Osteocyte (in vitro differentiated cells): ENCODE measurements at regions not wholly inside any gene's neighbourhood (a gene's known extent, or its start where the extent isn't known, plus 50 kb on each side); places are given as distances from the start of the nearest gene placed in this dataset.

Experiments used
- DNase-seq: peaks from one replicate; pipeline ENCODE4 v3.0.0; 2021; ENCODE audit warnings: mixed read lengths; ENCODE audit not compliant: unreplicated experiment; ENCODE audit errors: extremely low spot score
- H3K27ac Mint-ChIP-seq: one replicate; pipeline ENCODE4 v1.8.0; 2021; ENCODE audit warnings: mild to moderate bottlenecking, mixed read lengths; ENCODE audit not compliant: unreplicated experiment
- H3K27me3 Mint-ChIP-seq: one replicate; pipeline ENCODE4 v1.8.0; 2021; ENCODE audit warnings: mixed read lengths; ENCODE audit not compliant: unreplicated experiment
- H3K36me3 Mint-ChIP-seq: one replicate; pipeline ENCODE4 v1.8.0; 2021; ENCODE audit warnings: mixed read lengths; ENCODE audit not compliant: unreplicated experiment
- H3K4me1 Mint-ChIP-seq: one replicate; pipeline ENCODE4 v1.8.0; 2021; ENCODE audit warnings: mixed read lengths; ENCODE audit not compliant: unreplicated experiment
- H3K4me3 Mint-ChIP-seq: one replicate; pipeline ENCODE4 v1.8.0; 2021; ENCODE audit warnings: mild to moderate bottlenecking, moderate library complexity, mixed read lengths; ENCODE audit not compliant: unreplicated experiment
- H3K9me3 Mint-ChIP-seq: one replicate; pipeline ENCODE4 v1.8.0; 2021; ENCODE audit warnings: mixed read lengths; ENCODE audit not compliant: unreplicated experiment
- TF ChIP-seq, protein P1 (sequence below): fragments of 200-600 bp; sonication (generic); IDR thresholded peaks from 2 replicates; pipeline ENCODE4 v1.5.0; 2021; ENCODE audit warnings: antibody characterized with exemption, mild to moderate bottlenecking, moderate library complexity

DNA sequence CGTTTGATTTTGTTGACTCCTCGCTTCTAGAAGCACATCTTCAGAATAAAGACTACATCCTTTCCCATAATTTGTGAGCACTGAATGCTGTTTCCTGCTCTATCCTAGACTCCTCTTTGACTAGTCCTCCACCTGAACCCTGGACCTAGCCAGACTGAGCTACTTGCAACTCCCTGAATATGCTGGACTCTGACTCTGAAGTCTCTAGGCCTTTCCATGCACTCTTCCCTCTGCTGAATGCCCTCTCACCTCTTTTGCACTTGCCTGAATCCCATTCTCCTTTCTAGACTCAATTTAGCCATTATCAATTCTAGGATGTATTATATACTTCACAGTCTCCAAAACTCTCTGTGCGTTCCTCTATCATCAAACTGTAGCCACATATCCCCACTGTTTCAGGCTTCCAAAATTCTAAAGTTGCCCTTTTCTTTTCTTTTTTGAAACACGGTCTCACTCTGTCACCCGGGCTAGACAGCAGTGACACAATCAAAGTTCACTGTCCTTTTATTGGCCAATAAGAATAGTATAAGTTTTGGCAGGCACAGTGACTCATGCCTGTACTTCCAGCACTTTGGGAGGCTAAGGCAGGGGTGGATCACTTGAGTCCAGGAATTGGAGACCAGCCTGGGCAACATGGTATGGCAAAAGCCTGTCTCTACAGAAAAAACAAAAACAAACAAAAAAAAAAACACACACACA is 127.0 kb downstream of the LTN1 start:
- H3K27me3 Mint-ChIP-seq: no peaks in the 10 kb centered on the region
- H3K9me3 Mint-ChIP-seq: no peaks in the 10 kb centered on the region
- TF ChIP-seq, protein P1, sequence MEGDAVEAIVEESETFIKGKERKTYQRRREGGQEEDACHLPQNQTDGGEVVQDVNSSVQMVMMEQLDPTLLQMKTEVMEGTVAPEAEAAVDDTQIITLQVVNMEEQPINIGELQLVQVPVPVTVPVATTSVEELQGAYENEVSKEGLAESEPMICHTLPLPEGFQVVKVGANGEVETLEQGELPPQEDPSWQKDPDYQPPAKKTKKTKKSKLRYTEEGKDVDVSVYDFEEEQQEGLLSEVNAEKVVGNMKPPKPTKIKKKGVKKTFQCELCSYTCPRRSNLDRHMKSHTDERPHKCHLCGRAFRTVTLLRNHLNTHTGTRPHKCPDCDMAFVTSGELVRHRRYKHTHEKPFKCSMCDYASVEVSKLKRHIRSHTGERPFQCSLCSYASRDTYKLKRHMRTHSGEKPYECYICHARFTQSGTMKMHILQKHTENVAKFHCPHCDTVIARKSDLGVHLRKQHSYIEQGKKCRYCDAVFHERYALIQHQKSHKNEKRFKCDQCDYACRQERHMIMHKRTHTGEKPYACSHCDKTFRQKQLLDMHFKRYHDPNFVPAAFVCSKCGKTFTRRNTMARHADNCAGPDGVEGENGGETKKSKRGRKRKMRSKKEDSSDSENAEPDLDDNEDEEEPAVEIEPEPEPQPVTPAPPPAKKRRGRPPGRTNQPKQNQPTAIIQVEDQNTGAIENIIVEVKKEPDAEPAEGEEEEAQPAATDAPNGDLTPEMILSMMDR: no peak
- H3K4me1 Mint-ChIP-seq: no peaks in the 10 kb centered on the region
- no peak for DNase-seq
- H3K27ac Mint-ChIP-seq: no peak overlapping the region
- H3K36me3 Mint-ChIP-seq: no peaks in the 10 kb centered on the region
- H3K4me3 Mint-ChIP-seq: no peak overlapping the region

DNA sequence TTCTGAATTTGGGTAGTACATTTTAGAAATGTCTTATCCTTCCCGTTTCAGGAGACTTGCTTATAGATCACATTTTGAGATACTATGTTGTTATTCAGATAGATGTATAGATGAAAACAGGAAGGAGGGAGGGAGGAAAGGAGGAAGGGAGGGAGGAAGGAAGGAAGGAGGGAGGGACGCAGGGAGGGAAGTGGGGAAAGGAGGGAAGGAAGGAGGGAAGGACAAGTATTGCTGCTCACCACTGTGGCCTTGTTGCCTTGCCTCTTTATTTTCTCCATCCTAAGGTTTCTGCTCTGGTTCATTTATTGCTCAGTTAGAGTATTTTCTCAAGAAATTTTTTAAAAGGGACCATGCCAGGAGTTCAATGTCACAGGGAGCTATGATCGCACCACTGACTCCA is 134.3 kb downstream of the LTN1 start:
- Mint-ChIP-seq H3K36me3 (no peaks in the 10 kb centered on the region), H3K27me3 (no peaks in the 10 kb centered on the region), H3K9me3 (peaks cover 4% of the 10 kb centered on the region), H3K27ac (no peak overlapping the region), H3K4me3 (no peak overlapping the region), H3K4me1 (no peaks in the 10 kb centered on the region)
- TF ChIP-seq, protein P1: no peak
- no peak for DNase-seq

- no peaks in the 10 kb centered on the region for H3K36me3 Mint-ChIP-seq
- no peak overlapping the region for H3K4me3 Mint-ChIP-seq
- TF ChIP-seq, protein P1: no peak
- H3K4me1 Mint-ChIP-seq: no peaks in the 10 kb centered on the region
- no peak overlapping the region for H3K27ac Mint-ChIP-seq
- DNase-seq: no peak
- no peaks in the 10 kb centered on the region for H3K27me3 Mint-ChIP-seq
- H3K9me3 Mint-ChIP-seq: peaks cover 4% of the 10 kb centered on the region
These were observed 134.9 kb downstream of the LTN1 start for GRCh38 chr21:28857752-28858151.

DNA sequence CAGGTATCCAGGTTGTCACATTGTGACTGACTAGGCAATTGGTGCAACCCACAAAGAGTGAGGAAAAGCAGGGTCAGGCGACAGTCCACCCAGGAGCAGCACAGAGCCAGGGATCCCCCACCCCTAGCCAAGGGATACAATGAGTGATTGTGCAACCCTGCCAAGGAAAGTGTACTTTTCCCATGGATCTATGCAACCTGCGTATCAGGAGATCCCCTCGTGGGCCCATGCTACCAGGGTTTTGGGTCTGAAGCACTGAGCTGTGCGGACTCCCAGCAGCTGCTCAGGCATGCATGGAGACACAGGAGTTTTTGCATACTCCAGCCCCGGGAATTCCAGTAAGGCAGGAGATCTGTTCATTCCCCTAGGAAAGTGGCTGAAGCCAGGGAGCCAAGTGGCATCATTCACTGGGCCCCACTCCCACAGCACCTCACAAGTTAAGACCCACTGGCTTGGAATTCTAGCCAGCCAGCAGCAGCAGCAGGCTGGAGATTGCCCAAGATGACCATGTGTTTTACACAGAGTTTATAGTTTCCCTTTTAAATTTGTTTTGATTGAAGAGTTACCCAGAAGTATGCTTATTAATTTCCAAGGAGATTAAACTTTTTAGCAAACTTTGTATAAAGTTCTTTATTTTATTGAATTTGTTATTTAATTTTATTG is 136.0 kb downstream of the LTN1 start:
- Mint-ChIP-seq H3K4me3 (no peak overlapping the region), H3K27ac (no peak overlapping the region), H3K36me3 (no peaks in the 10 kb centered on the region), H3K9me3 (peaks cover 4% of the 10 kb centered on the region), H3K27me3 (no peaks in the 10 kb centered on the region), H3K4me1 (no peaks in the 10 kb centered on the region)
- DNase-seq: no peak
- TF ChIP-seq, protein P1: no peak

- TF ChIP-seq, protein P1: no peak
- Mint-ChIP-seq H3K9me3 (peaks cover 5% of the 10 kb centered on the region), H3K36me3 (no peaks in the 10 kb centered on the region), H3K4me1 (no peaks in the 10 kb centered on the region), H3K27me3 (peaks cover 3% of the 10 kb centered on the region), H3K27ac (no peak overlapping the region), H3K4me3 (no peak overlapping the region)
- DNase-seq: no peak
These were observed 140.0 kb downstream of the LTN1 start for GRCh38 chr21:28852706-28853105.
